ENCODE measurements at regions not wholly inside any gene's neighbourhood (a gene's known extent, or its start where the extent isn't known, plus 50 kb on each side); places are given as distances from the start of the nearest gene placed in this dataset.

DNA sequence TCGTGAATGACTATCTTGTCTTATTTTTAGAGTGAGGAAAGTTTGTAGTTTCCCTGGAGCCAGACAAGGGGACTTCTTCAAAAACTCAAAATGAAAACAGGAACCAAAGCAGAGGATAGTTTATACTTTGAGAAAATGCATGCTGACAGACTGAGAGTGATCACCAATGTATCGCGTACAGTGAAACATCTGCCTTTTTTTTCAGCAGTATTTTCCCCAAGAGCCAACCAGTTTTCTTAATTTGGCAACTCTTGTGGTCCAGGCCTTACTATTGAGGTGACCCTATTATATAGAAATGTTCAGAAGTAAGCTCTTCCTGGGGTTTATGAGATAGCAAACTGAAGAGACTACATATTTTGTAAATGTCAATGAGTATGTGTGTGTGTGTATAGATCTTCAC, 153.7 kb upstream of the VRK2 start:
- TF ChIP-seq ARNTL (CRISPR knock-in tag; IDR thresholded peaks at IDR 0.05; ENCODE audit: borderline replicate concordance, low read depth) (no peak), PPARA (CRISPR knock-in tag; IDR thresholded peaks at IDR 0.05; ENCODE audit: borderline replicate concordance) (no peak), ZC3H10 (CRISPR knock-in tag; IDR thresholded peaks at IDR 0.05) (no peak), TCF4 (CRISPR knock-in tag; IDR thresholded peaks at IDR 0.05; ENCODE audit: borderline replicate concordance) (no peak), ZNF565 (CRISPR knock-in tag; conservative IDR thresholded peaks at IDR 0.05; ENCODE audit: low read depth) (no peak), CSDC2 (CRISPR knock-in tag; IDR thresholded peaks at IDR 0.05) (no peak)
- TF ChIP-seq, protein P1, sequence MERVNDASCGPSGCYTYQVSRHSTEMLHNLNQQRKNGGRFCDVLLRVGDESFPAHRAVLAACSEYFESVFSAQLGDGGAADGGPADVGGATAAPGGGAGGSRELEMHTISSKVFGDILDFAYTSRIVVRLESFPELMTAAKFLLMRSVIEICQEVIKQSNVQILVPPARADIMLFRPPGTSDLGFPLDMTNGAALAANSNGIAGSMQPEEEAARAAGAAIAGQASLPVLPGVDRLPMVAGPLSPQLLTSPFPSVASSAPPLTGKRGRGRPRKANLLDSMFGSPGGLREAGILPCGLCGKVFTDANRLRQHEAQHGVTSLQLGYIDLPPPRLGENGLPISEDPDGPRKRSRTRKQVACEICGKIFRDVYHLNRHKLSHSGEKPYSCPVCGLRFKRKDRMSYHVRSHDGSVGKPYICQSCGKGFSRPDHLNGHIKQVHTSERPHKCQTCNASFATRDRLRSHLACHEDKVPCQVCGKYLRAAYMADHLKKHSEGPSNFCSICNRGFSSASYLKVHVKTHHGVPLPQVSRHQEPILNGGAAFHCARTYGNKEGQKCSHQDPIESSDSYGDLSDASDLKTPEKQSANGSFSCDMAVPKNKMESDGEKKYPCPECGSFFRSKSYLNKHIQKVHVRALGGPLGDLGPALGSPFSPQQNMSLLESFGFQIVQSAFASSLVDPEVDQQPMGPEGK (CRISPR knock-in tag; IDR thresholded peaks at IDR 0.05; ENCODE audit: borderline replicate concordance): no peak

Data from SK-N-SH treated with all-trans-retinoic acid at 6 μM for 48 hours (cell line).